ENCODE measurements at regions not wholly inside any gene's neighbourhood (a gene's known extent, or its start where the extent isn't known, plus 50 kb on each side); places are given as distances from the start of the nearest gene placed in this dataset.

DNA sequence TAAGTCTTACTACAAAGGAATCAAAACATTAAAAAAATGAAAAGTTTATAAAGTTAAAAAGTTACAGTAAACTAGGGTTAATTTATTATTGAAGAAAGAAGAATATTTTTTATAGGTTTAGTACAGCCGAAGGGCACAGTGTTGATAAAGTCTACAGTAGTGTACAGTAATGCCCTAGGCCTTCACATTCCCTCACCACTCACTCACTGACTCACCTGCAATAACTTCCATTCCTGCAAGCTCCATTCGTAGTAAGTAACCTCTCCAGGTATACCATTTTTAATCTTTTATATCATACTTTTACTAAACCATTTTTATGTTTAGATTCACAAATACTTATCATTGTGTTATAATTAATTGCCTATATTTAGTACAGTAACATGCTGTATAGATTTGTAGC is 307.5 kb upstream of the FAM241A start:
- TF ChIP-seq, protein P1, sequence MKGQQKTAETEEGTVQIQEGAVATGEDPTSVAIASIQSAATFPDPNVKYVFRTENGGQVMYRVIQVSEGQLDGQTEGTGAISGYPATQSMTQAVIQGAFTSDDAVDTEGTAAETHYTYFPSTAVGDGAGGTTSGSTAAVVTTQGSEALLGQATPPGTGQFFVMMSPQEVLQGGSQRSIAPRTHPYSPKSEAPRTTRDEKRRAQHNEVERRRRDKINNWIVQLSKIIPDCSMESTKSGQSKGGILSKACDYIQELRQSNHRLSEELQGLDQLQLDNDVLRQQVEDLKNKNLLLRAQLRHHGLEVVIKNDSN (IDR thresholded peaks at IDR 0.05): no peak
- TF ChIP-seq TAF1 (IDR thresholded peaks at IDR 0.05; ENCODE audit: low read depth) (no peak), TEAD4 (IDR thresholded peaks at IDR 0.05) (no peak), EP300 (IDR thresholded peaks at IDR 0.05; ENCODE audit: borderline replicate concordance) (no peak)

GRCh38 chr4:111838406-111838930 is 306.8 kb upstream of the FAM241A start:
- TF ChIP-seq EGR1 (IDR thresholded peaks at IDR 0.05): no peak

DNA sequence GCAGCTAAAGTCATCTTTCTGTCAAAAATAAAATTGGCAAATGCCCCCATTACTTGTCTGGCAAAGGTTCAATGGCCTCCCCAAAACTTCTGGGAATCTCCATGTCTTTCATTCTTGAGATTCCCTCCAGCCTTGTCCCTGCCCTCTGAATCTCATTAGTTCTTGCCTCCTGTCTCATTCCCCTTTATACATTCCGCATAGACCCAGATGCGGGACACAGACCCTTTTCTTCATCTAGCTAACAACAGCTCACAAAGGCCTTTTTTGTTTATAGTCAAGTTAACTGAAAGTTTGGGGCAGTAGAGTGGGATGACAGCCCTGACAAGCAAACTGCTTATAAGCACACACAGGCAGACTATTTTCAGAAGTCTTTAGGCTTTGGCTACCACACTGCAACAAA is 306.1 kb upstream of the FAM241A start:
- TF ChIP-seq, protein P2, sequence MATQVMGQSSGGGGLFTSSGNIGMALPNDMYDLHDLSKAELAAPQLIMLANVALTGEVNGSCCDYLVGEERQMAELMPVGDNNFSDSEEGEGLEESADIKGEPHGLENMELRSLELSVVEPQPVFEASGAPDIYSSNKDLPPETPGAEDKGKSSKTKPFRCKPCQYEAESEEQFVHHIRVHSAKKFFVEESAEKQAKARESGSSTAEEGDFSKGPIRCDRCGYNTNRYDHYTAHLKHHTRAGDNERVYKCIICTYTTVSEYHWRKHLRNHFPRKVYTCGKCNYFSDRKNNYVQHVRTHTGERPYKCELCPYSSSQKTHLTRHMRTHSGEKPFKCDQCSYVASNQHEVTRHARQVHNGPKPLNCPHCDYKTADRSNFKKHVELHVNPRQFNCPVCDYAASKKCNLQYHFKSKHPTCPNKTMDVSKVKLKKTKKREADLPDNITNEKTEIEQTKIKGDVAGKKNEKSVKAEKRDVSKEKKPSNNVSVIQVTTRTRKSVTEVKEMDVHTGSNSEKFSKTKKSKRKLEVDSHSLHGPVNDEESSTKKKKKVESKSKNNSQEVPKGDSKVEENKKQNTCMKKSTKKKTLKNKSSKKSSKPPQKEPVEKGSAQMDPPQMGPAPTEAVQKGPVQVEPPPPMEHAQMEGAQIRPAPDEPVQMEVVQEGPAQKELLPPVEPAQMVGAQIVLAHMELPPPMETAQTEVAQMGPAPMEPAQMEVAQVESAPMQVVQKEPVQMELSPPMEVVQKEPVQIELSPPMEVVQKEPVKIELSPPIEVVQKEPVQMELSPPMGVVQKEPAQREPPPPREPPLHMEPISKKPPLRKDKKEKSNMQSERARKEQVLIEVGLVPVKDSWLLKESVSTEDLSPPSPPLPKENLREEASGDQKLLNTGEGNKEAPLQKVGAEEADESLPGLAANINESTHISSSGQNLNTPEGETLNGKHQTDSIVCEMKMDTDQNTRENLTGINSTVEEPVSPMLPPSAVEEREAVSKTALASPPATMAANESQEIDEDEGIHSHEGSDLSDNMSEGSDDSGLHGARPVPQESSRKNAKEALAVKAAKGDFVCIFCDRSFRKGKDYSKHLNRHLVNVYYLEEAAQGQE (IDR thresholded peaks at IDR 0.05; ENCODE audit: low read depth): no peak

- TF ChIP-seq NFIC (IDR thresholded peaks at IDR 0.05) (no peak), TCF12 (IDR thresholded peaks at IDR 0.05; ENCODE audit: low read depth) (no peak), EGR1 (IDR thresholded peaks at IDR 0.05) (no peak), CEBPB (IDR thresholded peaks at IDR 0.05) (no peak), TEAD4 (IDR thresholded peaks at IDR 0.05) (no peak), EP300 (IDR thresholded peaks at IDR 0.05; ENCODE audit: borderline replicate concordance) (no peak)
- TF ChIP-seq, protein P3, sequence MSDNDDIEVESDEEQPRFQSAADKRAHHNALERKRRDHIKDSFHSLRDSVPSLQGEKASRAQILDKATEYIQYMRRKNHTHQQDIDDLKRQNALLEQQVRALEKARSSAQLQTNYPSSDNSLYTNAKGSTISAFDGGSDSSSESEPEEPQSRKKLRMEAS (IDR thresholded peaks at IDR 0.05): no peak
These were observed 302.9 kb upstream of the FAM241A start for GRCh38 chr4:111842336-111842735.

DNA sequence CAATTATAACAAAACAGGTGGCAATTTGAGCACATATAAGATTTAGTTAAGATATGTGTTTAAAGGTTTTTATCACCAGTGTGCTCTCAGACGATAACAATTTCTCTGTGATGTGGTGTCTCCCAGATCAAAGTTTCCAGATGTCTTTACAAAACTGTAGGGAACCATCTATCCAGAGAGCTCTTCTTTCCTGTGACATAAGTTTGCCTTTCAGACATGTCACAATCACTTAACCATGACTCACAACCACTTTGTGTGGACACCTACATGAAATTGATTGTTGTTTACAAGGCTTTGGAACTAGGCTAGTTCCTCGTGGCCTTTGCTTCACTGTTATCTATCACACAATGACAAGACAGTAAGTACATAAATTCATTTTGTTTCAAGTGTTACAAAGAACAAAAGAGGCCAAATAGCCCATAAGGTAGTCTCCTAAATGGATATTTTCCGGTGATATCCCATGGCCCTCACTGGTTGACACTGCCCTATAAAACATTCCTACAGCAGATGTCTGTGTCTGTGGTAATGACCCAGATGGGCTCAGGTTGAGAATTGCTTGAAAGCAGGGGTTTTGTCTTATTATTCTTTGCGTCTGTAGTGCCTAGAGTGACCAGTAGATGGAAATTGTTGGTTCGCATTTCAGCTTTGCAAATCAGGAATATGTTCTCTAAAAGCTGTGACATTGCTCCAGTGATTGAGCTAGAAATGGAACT is 297.8 kb upstream of the FAM241A start:
- TF ChIP-seq FOXM1 (IDR thresholded peaks at IDR 0.05; ENCODE audit: borderline replicate concordance, low read depth) (no peak), TEAD4 (IDR thresholded peaks at IDR 0.05) (no peak), NFIC (IDR thresholded peaks at IDR 0.05) (no peak), TCF12 (IDR thresholded peaks at IDR 0.05; ENCODE audit: low read depth) (no peak), CEBPB (IDR thresholded peaks at IDR 0.05) (no peak), RAD21 (IDR thresholded peaks at IDR 0.05; ENCODE audit: low read depth) (no peak), EGR1 (IDR thresholded peaks at IDR 0.05) (no peak), CREB1 (IDR thresholded peaks at IDR 0.05; ENCODE audit: low read depth) (no peak), EP300 (IDR thresholded peaks at IDR 0.05; ENCODE audit: borderline replicate concordance) (no peak), YY1 (IDR thresholded peaks at IDR 0.05; ENCODE audit: low read depth) (no peak), TAF1 (IDR thresholded peaks at IDR 0.05; ENCODE audit: low read depth) (no peak), ZBTB7A (IDR thresholded peaks at IDR 0.05; ENCODE audit: low read depth) (no peak)
- TF ChIP-seq, protein P3 (IDR thresholded peaks at IDR 0.05): no peak
- TF ChIP-seq, protein P1 (IDR thresholded peaks at IDR 0.05): no peak
- TF ChIP-seq, protein P2 (IDR thresholded peaks at IDR 0.05; ENCODE audit: low read depth): no peak

DNA sequence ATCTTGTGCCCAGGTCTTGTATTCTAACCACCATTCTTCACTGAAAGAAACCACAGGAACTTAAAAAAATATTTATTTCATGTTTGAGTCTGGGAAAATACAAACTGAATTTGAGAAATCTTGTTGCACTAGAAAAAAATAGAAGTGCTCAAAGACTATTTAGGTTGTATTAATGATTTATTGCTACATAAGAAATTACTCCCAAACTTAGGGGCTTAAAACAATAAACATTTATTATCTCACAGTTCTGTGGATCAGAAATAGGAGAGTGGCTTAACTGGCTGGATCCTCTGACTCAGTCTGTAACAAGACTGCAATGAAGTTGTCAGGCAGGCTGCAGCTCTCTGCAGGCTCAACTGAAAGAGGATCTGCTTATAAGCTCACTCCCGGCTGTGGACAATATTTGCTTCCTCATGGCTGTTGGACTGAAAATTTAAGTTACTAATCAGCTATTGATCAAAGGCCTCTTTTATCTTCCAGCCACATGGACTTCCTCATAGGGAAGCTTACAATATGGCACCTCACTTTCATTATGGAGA is 295.4 kb upstream of the FAM241A start:
- TF ChIP-seq, protein P3 (IDR thresholded peaks at IDR 0.05): no peak
- TF ChIP-seq RAD21 (IDR thresholded peaks at IDR 0.05; ENCODE audit: low read depth) (no peak), TCF12 (IDR thresholded peaks at IDR 0.05; ENCODE audit: low read depth) (no peak), ZBTB7A (IDR thresholded peaks at IDR 0.05; ENCODE audit: low read depth) (no peak), TAF1 (IDR thresholded peaks at IDR 0.05; ENCODE audit: low read depth) (no peak), CREB1 (IDR thresholded peaks at IDR 0.05; ENCODE audit: low read depth) (no peak), EGR1 (IDR thresholded peaks at IDR 0.05) (no peak), FOXM1 (IDR thresholded peaks at IDR 0.05; ENCODE audit: borderline replicate concordance, low read depth) (no peak), YY1 (IDR thresholded peaks at IDR 0.05; ENCODE audit: low read depth) (no peak), NFIC (IDR thresholded peaks at IDR 0.05) (no peak), CEBPB (IDR thresholded peaks at IDR 0.05) (no peak), TEAD4 (IDR thresholded peaks at IDR 0.05) (no peak)
- TF ChIP-seq, protein P2 (IDR thresholded peaks at IDR 0.05; ENCODE audit: low read depth): no peak

Data from Ishikawa (cell line).